ENCODE measurements at regions not wholly inside any gene's neighbourhood (a gene's known extent, or its start where the extent isn't known, plus 50 kb on each side); places are given as distances from the start of the nearest gene placed in this dataset.
"Not testable (repeated sequence)": the region's sequence is repeated elsewhere in the genome, so short reads cannot be mapped to it uniquely, and the experiment has no call there.

GRCh38 chr21:22132358-22133071 lies 1134.3 kb downstream of the NCAM2 start:
- CTCF ChIA-PET: no interaction called here
- POLR2A ChIA-PET: no interaction called here

- ChIA-PET CTCF (no interaction called here), POLR2A (no interaction called here)
Observed at GRCh38 chr21:22136740-22137139, 1138.5 kb downstream of the NCAM2 start.

GRCh38 chr21:22138297-22139016 lies 1140.2 kb downstream of the NCAM2 start:
- CTCF ChIA-PET: no interaction called here
- POLR2A ChIA-PET: interaction anchor here (0.6 kb wide), 1 partner anchor 270 kb away, joined by 3 read pairs; no protein-coding TSS in a partner anchor

- ChIA-PET POLR2A (no interaction called here), CTCF (no interaction called here)
Observed at GRCh38 chr21:22145545-22145944, 1147.3 kb downstream of the NCAM2 start.

GRCh38 chr21:22154579-22155274 lies 1156.5 kb downstream of the NCAM2 start:
- ChIA-PET POLR2A (no interaction called here), CTCF (no interaction called here)

GRCh38 chr21:22164912-22165311 lies 1166.7 kb downstream of the NCAM2 start:
- CTCF ChIA-PET: no interaction called here
- POLR2A ChIA-PET: no interaction called here

GRCh38 chr21:22174746-22175145 lies 1176.5 kb downstream of the NCAM2 start:
- CTCF ChIA-PET: no interaction called here
- POLR2A ChIA-PET: no interaction called here

- ChIA-PET POLR2A (no interaction called here), CTCF (no interaction called here)
Observed at GRCh38 chr21:22189278-22189677, 1191.1 kb downstream of the NCAM2 start.

GRCh38 chr21:22191581-22191980 lies 1193.4 kb downstream of the NCAM2 start:
- ChIA-PET POLR2A (no interaction called here), CTCF (no interaction called here)

- ChIA-PET POLR2A (no interaction called here), CTCF (no interaction called here)
Observed at GRCh38 chr21:22192766-22193165, 1194.6 kb downstream of the NCAM2 start.

GRCh38 chr21:22194986-22195385 lies 1196.8 kb downstream of the NCAM2 start:
- CTCF ChIA-PET, POLR2A ChIA-PET: not testable (repeated sequence)

GRCh38 chr21:22200378-22201092 lies 1202.3 kb downstream of the NCAM2 start:
- POLR2A ChIA-PET: no interaction called here

GRCh38 chr21:22201126-22201525 lies 1202.9 kb downstream of the NCAM2 start:
- POLR2A ChIA-PET: no interaction called here
- CTCF ChIA-PET: no interaction called here

More at GRCh38 chr21:22200378-22201092, 1202.3 kb downstream of the NCAM2 start:
- CTCF ChIA-PET: no interaction called here

GRCh38 chr21:22201669-22202068 lies 1203.5 kb downstream of the NCAM2 start:
- ChIA-PET CTCF (no interaction called here), POLR2A (no interaction called here)

- ChIA-PET POLR2A (no interaction called here), CTCF (no interaction called here)
Observed at GRCh38 chr21:22209304-22209700, 1211.1 kb downstream of the NCAM2 start.

- ChIA-PET POLR2A (no interaction called here), CTCF (no interaction called here)
Observed at GRCh38 chr21:22211943-22212342, 1213.7 kb downstream of the NCAM2 start.

- ChIA-PET CTCF (no interaction called here), POLR2A (no interaction called here)
Observed at GRCh38 chr21:22223385-22223784, 1225.2 kb downstream of the NCAM2 start.

- CTCF ChIA-PET: interaction anchor here (0.5 kb wide), 1 partner anchor 19 kb away, joined by 3 read pairs; no protein-coding TSS in a partner anchor
Observed at GRCh38 chr21:22224261-22224660, 1226.1 kb downstream of the NCAM2 start.

GRCh38 chr21:22225299-22225698 lies 1227.1 kb downstream of the NCAM2 start:
- POLR2A ChIA-PET: no interaction called here

More at GRCh38 chr21:22224261-22224660, 1226.1 kb downstream of the NCAM2 start:
- POLR2A ChIA-PET: no interaction called here

GRCh38 chr21:22231013-22231412 lies 1232.8 kb downstream of the NCAM2 start:
- ChIA-PET CTCF (no interaction called here), POLR2A (no interaction called here)

More at GRCh38 chr21:22225299-22225698, 1227.1 kb downstream of the NCAM2 start:
- CTCF ChIA-PET: no interaction called here

Measured in activated CD8-positive, alpha-beta memory T cell treated with anti-CD3 and anti-CD28 coated beads for 36 hours (primary cell).